Left renal pelvis (tissue), 4 donors: ENCODE measurements at regions not wholly inside any gene's neighbourhood (a gene's known extent, or its start where the extent isn't known, plus 50 kb on each side); places are given as distances from the start of the nearest gene placed in this dataset.
"Not testable (repeated sequence)": the region's sequence is repeated elsewhere in the genome, so short reads cannot be mapped to it uniquely, and the experiment has no call there.

ENCODE experiments used
- DNase-seq, 4 donors: peaks; one replicate each; pipeline ENCODE4 v3.0.0-alpha.2; 2013; ENCODE audit warnings: low read depth in 4 of 4, low spot score in 3 of 4

GRCh38 chr5:85533341-85534047 is 1084.2 kb upstream of the COX7C start:
- DNase-seq: no peak

GRCh38 chr5:85538362-85538761 is 1079.4 kb upstream of the COX7C start:
- no peak for DNase-seq

GRCh38 chr5:85545129-85545528 is 1072.6 kb upstream of the COX7C start:
- DNase-seq: no peak

- DNase-seq: no peak
Measured at GRCh38 chr5:85549229-85549628, 1068.5 kb upstream of the COX7C start.

GRCh38 chr5:85549836-85550599 is 1067.7 kb upstream of the COX7C start:
- DNase-seq: no peak

GRCh38 chr5:85556464-85556863 is 1061.3 kb upstream of the COX7C start:
- no peak for DNase-seq

GRCh38 chr5:85576666-85577065 is 1041.1 kb upstream of the COX7C start:
- DNase-seq: no peak

GRCh38 chr5:85587806-85588205 is 1029.9 kb upstream of the COX7C start:
- DNase-seq: not testable (repeated sequence)

- not testable (repeated sequence) for DNase-seq
Measured at GRCh38 chr5:85588268-85588667, 1029.5 kb upstream of the COX7C start.

- DNase-seq: no peak
Measured at GRCh38 chr5:85590764-85591163, 1027.0 kb upstream of the COX7C start.

GRCh38 chr5:85591311-85591710 is 1026.4 kb upstream of the COX7C start:
- DNase-seq: no peak

GRCh38 chr5:85602843-85603242 is 1014.9 kb upstream of the COX7C start:
- DNase-seq: no peak

- DNase-seq: no peak
Measured at GRCh38 chr5:85604378-85604777, 1013.4 kb upstream of the COX7C start.

- no peak for DNase-seq
Measured at GRCh38 chr5:85604786-85605185, 1013.0 kb upstream of the COX7C start.

- DNase-seq: no peak
Measured at GRCh38 chr5:85605381-85605780, 1012.4 kb upstream of the COX7C start.

- no peak for DNase-seq
Measured at GRCh38 chr5:85614489-85614888, 1003.3 kb upstream of the COX7C start.

- DNase-seq: no peak
Measured at GRCh38 chr5:85621668-85622067, 996.1 kb upstream of the COX7C start.

- DNase-seq: no peak
Measured at GRCh38 chr5:85628153-85628552, 989.6 kb upstream of the COX7C start.

- DNase-seq: not testable (repeated sequence)
Measured at GRCh38 chr5:85638495-85639125, 979.1 kb upstream of the COX7C start.

GRCh38 chr5:85646036-85646435 is 971.7 kb upstream of the COX7C start:
- DNase-seq: no peak

- no peak for DNase-seq
Measured at GRCh38 chr5:85646641-85647040, 971.1 kb upstream of the COX7C start.
